ENCODE measurements at regions not wholly inside any gene's neighbourhood (a gene's known extent, or its start where the extent isn't known, plus 50 kb on each side); places are given as distances from the start of the nearest gene placed in this dataset.

DNA sequence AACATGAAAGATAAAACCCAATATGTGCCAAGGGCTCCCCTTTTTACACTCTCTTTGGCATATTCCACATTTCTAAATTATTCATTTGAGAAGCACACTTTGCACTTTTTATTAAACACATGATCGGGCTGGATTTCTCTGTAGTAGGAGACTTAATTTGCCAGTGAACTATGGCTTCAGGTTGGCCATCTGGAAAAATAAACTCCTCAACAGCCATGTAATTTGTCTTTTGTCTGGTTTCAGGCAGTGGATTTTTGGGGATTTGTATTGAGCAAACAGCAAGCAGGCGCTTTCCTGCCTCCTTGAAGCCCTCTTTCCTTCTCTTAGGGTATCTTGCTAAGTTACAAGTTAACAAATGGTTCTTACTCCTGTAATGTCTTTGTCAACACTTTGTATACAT, 73.0 kb upstream of the DMRTA1 start:
- WGBS (ENCODE audit: insufficient coverage, insufficient replicate concordance, low lambda C conversion rate, missing lambda C conversion rate): 19% methylated on average over 2 of the region's 2 CpGs
- SMC1A ChIA-PET (ENCODE audit: uncharacterized antibody, unreplicated experiment): no interaction called here
- H3K27me3 ChIP-seq (replicated peaks in 1 of 2; ENCODE audit: control insufficient read depth in 2 of 2, insufficient read depth in 2 of 2, low read length in 1 of 2): no peaks in the 10 kb centered on the region
- FAIRE-seq (no peak), DNase-seq (ENCODE audit: low read depth, low spot score) (no peak), ATAC-seq (no peak)
- CTCF ChIA-PET: no interaction called here
- in situ Hi-C loops (cut with MboI): no loop called here
- H4K20me1 ChIP-seq (ENCODE audit: control insufficient read depth, insufficient read depth): no peaks in the 10 kb centered on the region
- H3K79me2 ChIP-seq (ENCODE audit: control insufficient read depth, insufficient read depth, low read length): no peaks in the 10 kb centered on the region
- no peaks in the 10 kb centered on the region for H3K4me1 ChIP-seq (ENCODE audit: control insufficient read depth, insufficient read depth, low read length)
- H3K4me3 ChIP-seq: no peak overlapping the region
- H3K9me3 ChIP-seq (replicated peaks; ENCODE audit: control insufficient read depth, insufficient read depth, low read length): no peaks in the 10 kb centered on the region
- H3K36me3 ChIP-seq (ENCODE audit: control insufficient read depth in 2 of 2, insufficient read depth in 2 of 2, low read length in 1 of 2): no peaks in the 10 kb centered on the region
- no peak overlapping the region for H3K27ac ChIP-seq (ENCODE audit: control insufficient read depth, insufficient read depth)
- no TSS peak for BruUV-seq (replicated peaks)
- RAD21 ChIA-PET (ENCODE audit: unreplicated experiment): no interaction called here
- no peak overlapping the region for H3K4me2 ChIP-seq (ENCODE audit: control insufficient read depth, insufficient read depth)
- POLR2A ChIA-PET: no interaction called here
- TF ChIP-seq RBBP5 (conservative IDR thresholded peaks at IDR 0.05) (no peak), ZNF207 (IDR thresholded peaks at IDR 0.05; ENCODE audit: borderline replicate concordance) (no peak), IKZF1 (conservative IDR thresholded peaks at IDR 0.05) (no peak), CBX3 (IDR thresholded peaks at IDR 0.05; ENCODE audit: borderline replicate concordance, low read depth) (no peak)
- TF ChIP-seq, protein P1, sequence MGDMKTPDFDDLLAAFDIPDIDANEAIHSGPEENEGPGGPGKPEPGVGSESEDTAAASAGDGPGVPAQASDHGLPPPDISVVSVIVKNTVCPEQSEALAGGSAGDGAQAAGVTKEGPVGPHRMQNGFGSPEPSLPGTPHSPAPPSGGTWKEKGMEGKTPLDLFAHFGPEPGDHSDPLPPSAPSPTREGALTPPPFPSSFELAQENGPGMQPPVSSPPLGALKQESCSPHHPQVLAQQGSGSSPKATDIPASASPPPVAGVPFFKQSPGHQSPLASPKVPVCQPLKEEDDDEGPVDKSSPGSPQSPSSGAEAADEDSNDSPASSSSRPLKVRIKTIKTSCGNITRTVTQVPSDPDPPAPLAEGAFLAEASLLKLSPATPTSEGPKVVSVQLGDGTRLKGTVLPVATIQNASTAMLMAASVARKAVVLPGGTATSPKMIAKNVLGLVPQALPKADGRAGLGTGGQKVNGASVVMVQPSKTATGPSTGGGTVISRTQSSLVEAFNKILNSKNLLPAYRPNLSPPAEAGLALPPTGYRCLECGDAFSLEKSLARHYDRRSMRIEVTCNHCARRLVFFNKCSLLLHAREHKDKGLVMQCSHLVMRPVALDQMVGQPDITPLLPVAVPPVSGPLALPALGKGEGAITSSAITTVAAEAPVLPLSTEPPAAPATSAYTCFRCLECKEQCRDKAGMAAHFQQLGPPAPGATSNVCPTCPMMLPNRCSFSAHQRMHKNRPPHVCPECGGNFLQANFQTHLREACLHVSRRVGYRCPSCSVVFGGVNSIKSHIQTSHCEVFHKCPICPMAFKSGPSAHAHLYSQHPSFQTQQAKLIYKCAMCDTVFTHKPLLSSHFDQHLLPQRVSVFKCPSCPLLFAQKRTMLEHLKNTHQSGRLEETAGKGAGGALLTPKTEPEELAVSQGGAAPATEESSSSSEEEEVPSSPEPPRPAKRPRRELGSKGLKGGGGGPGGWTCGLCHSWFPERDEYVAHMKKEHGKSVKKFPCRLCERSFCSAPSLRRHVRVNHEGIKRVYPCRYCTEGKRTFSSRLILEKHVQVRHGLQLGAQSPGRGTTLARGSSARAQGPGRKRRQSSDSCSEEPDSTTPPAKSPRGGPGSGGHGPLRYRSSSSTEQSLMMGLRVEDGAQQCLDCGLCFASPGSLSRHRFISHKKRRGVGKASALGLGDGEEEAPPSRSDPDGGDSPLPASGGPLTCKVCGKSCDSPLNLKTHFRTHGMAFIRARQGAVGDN (IDR thresholded peaks at IDR 0.05): no peak
- TF ChIP-seq, protein P2, sequence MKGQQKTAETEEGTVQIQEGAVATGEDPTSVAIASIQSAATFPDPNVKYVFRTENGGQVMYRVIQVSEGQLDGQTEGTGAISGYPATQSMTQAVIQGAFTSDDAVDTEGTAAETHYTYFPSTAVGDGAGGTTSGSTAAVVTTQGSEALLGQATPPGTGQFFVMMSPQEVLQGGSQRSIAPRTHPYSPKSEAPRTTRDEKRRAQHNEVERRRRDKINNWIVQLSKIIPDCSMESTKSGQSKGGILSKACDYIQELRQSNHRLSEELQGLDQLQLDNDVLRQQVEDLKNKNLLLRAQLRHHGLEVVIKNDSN (IDR thresholded peaks at IDR 0.05; ENCODE audit: borderline replicate concordance, extremely low read length, insufficient read depth, low read depth, low read length): no peak
- TF ChIP-seq, protein P3, sequence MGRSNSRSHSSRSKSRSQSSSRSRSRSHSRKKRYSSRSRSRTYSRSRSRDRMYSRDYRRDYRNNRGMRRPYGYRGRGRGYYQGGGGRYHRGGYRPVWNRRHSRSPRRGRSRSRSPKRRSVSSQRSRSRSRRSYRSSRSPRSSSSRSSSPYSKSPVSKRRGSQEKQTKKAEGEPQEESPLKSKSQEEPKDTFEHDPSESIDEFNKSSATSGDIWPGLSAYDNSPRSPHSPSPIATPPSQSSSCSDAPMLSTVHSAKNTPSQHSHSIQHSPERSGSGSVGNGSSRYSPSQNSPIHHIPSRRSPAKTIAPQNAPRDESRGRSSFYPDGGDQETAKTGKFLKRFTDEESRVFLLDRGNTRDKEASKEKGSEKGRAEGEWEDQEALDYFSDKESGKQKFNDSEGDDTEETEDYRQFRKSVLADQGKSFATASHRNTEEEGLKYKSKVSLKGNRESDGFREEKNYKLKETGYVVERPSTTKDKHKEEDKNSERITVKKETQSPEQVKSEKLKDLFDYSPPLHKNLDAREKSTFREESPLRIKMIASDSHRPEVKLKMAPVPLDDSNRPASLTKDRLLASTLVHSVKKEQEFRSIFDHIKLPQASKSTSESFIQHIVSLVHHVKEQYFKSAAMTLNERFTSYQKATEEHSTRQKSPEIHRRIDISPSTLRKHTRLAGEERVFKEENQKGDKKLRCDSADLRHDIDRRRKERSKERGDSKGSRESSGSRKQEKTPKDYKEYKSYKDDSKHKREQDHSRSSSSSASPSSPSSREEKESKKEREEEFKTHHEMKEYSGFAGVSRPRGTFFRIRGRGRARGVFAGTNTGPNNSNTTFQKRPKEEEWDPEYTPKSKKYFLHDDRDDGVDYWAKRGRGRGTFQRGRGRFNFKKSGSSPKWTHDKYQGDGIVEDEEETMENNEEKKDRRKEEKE (IDR thresholded peaks at IDR 0.05): no peak
- TF ChIP-seq, protein P4, sequence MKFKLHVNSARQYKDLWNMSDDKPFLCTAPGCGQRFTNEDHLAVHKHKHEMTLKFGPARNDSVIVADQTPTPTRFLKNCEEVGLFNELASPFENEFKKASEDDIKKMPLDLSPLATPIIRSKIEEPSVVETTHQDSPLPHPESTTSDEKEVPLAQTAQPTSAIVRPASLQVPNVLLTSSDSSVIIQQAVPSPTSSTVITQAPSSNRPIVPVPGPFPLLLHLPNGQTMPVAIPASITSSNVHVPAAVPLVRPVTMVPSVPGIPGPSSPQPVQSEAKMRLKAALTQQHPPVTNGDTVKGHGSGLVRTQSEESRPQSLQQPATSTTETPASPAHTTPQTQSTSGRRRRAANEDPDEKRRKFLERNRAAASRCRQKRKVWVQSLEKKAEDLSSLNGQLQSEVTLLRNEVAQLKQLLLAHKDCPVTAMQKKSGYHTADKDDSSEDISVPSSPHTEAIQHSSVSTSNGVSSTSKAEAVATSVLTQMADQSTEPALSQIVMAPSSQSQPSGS (IDR thresholded peaks at IDR 0.05; ENCODE audit: low read length): no peak
- intact Hi-C loops (cut with micrococcal nuclease; ENCODE audit: unreplicated experiment): no loop called here
- no peak overlapping the region for H2AFZ ChIP-seq (ENCODE audit: control insufficient read depth, low read depth, low read length)
- H3K9ac ChIP-seq (ENCODE audit: control insufficient read depth, insufficient read depth, low read length): no peak overlapping the region
